Trophoblast cell (in vitro differentiated cells and primary cell): ENCODE measurements at regions not wholly inside any gene's neighbourhood (a gene's known extent, or its start where the extent isn't known, plus 50 kb on each side); places are given as distances from the start of the nearest gene placed in this dataset.

ENCODE experiments used
- DNase-seq, 2 donors: peaks; one replicate each; pipeline ENCODE4 v3.0.0-alpha.2; 2016
- H2AFZ ChIP-seq: 2 replicates; pipeline ENCODE4 v1.6.1; 2013; ENCODE audit warnings: low read length, moderate library complexity, mild to moderate bottlenecking; ENCODE audit not compliant: insufficient read depth, poor library complexity
- H2AK5ac ChIP-seq: 2 replicates; pipeline ENCODE4 v1.6.1; 2013; ENCODE audit warnings: mild to moderate bottlenecking, low read length
- H2BK120ac ChIP-seq: 2 replicates; pipeline ENCODE4 v1.6.1; 2013; ENCODE audit warnings: low read length, mild to moderate bottlenecking, moderate library complexity; ENCODE audit not compliant: insufficient read depth, poor library complexity
- H2BK12ac ChIP-seq: 2 replicates; pipeline ENCODE4 v1.6.1; 2013; ENCODE audit warnings: mild to moderate bottlenecking, low read length, moderate library complexity
- H2BK5ac ChIP-seq: 2 replicates; pipeline ENCODE4 v1.6.1; 2013; ENCODE audit warnings: low read length, low read depth, moderate library complexity, mild to moderate bottlenecking; ENCODE audit not compliant: poor library complexity
- H3K14ac ChIP-seq: 2 replicates; pipeline ENCODE4 v1.6.1; 2013; ENCODE audit warnings: mild to moderate bottlenecking, low read length
- H3K18ac ChIP-seq: 2 replicates; pipeline ENCODE4 v1.6.1; 2013; ENCODE audit warnings: mild to moderate bottlenecking, low read length
- H3K23ac ChIP-seq: 2 replicates; pipeline ENCODE4 v1.6.1; 2013; ENCODE audit warnings: low read length
- H3K27ac ChIP-seq: 2 replicates; pipeline ENCODE4 v1.5.1; 2013; ENCODE audit warnings: low read depth, mild to moderate bottlenecking, inconsistent platforms, low read length, moderate library complexity
- H3K27me3 ChIP-seq: 2 replicates; pipeline ENCODE4 v1.6.1; 2013; ENCODE audit warnings: inconsistent platforms, mild to moderate bottlenecking, low read length, moderate library complexity; ENCODE audit not compliant: insufficient read depth
- H3K36me3 ChIP-seq, 2 experiments: 1 replicate in 1 of 2; 2 replicates in 1 of 2; pipeline ENCODE4 v1.6.1; 2013; ENCODE audit warnings: low read length in 2 of 2, mild to moderate bottlenecking in 2 of 2, moderate library complexity in 1 of 2; ENCODE audit not compliant: insufficient read depth in 2 of 2, control insufficient read depth in 1 of 2
- H3K4ac ChIP-seq: 2 replicates; pipeline ENCODE4 v1.6.1; 2013; ENCODE audit warnings: low read depth, mild to moderate bottlenecking, low read length, moderate library complexity
- H3K4me1 ChIP-seq, 2 experiments: 1 replicate in 1 of 2; 2 replicates in 1 of 2; pipeline ENCODE4 v1.6.1; 2013; ENCODE audit warnings: low read length in 2 of 2, mild to moderate bottlenecking in 2 of 2, moderate library complexity in 1 of 2; ENCODE audit not compliant: insufficient read depth in 2 of 2, control insufficient read depth in 1 of 2
- H3K4me2 ChIP-seq: 2 replicates; pipeline ENCODE4 v1.6.1; 2013; ENCODE audit warnings: inconsistent platforms, mild to moderate bottlenecking, low read length, moderate library complexity
- H3K4me3 ChIP-seq: 2 replicates; pipeline ENCODE4 v1.5.1; 2013; ENCODE audit warnings: mild to moderate bottlenecking, low read depth, low read length, inconsistent platforms
- H3K79me1 ChIP-seq: one replicate; pipeline ENCODE4 v1.6.1; 2013; ENCODE audit warnings: low read length
- H3K79me2 ChIP-seq: 2 replicates; pipeline ENCODE4 v1.6.1; 2013; ENCODE audit warnings: low read length, mild to moderate bottlenecking; ENCODE audit not compliant: control insufficient read depth, insufficient read depth, poor library complexity
- H3K9ac ChIP-seq: 2 replicates; pipeline ENCODE4 v1.6.1; 2013; ENCODE audit warnings: mild to moderate bottlenecking, low read length
- H3K9me3 ChIP-seq: 2 replicates; pipeline ENCODE4 v1.6.1; 2013; ENCODE audit warnings: low read depth, mild to moderate bottlenecking, control low read depth, inconsistent platforms, low read length; ENCODE audit not compliant: insufficient read depth
- H4K12ac ChIP-seq: 2 replicates; pipeline ENCODE4 v1.6.1; 2013; ENCODE audit warnings: low read depth, mild to moderate bottlenecking, low read length, moderate library complexity
- H4K8ac ChIP-seq: 2 replicates; pipeline ENCODE4 v1.6.1; 2013; ENCODE audit warnings: low read depth, mild to moderate bottlenecking, low read length, moderate library complexity
- H4K91ac ChIP-seq: one replicate; pipeline ENCODE4 v1.6.1; 2013; ENCODE audit warnings: low read depth, mild to moderate bottlenecking, low read length, moderate library complexity
- WGBS: extraction: QIAGEN DNeasy Blood & Tissue Kit; methylation state at CpG from one replicate; pipeline ENCODE4 v1.1.7; 2013; ENCODE audit warnings: missing lambda C conversion rate; ENCODE audit not compliant: insufficient read length, insufficient coverage; ENCODE audit errors: extremely low coverage; 5-methylcytosine and 5-hydroxymethylcytosine counted together

GRCh38 chr22:27540656-27541396 lies 260.7 kb downstream of the MN1 start:
- Histone ChIP-seq H2BK12ac (no peak overlapping the region), H3K27ac (no peak overlapping the region), H2BK5ac (no peak overlapping the region), H3K27me3 (no peaks in the 10 kb centered on the region), H3K9me3 (no peaks in the 10 kb centered on the region), H3K36me3 (no peaks in the 10 kb centered on the region), H3K79me2 (no peaks in the 10 kb centered on the region), H3K14ac (no peak overlapping the region), H3K79me1 (no peaks in the 10 kb centered on the region), H4K91ac (no peak overlapping the region), H3K23ac (no peak overlapping the region), H3K4ac (no peak overlapping the region), H4K12ac (no peak overlapping the region), H3K4me1 (peaks cover 4 to 5% of the 10 kb centered on the region in 2 experiments), H3K9ac (no peak overlapping the region), H2BK120ac (no peak overlapping the region), H2AK5ac (no peak overlapping the region), H3K4me2 (no peak overlapping the region), H2AFZ (no peak overlapping the region), H3K18ac (no peak overlapping the region), H4K8ac (no peak overlapping the region), H3K4me3 (no peak overlapping the region)
- peak in 1 of 2 donors; percentile 17 for DNase-seq
- no CpG with 5 or more reads among the region's 24 CpGs for WGBS

GRCh38 chr22:27541836-27542235 lies 259.7 kb downstream of the MN1 start:
- no peaks in the 10 kb centered on the region for H3K27me3 ChIP-seq
- H4K8ac ChIP-seq, result no peak overlapping the region
- no peak overlapping the region for H3K4ac ChIP-seq
- WGBS, result no CpG with 5 or more reads among the region's 14 CpGs
- no peak for DNase-seq
- no peak overlapping the region for H4K91ac ChIP-seq
- H2AFZ ChIP-seq, result no peak overlapping the region
- no peak overlapping the region for H4K12ac ChIP-seq
- no peak overlapping the region for H3K4me2 ChIP-seq
- no peaks in the 10 kb centered on the region for H3K79me2 ChIP-seq
- no peak overlapping the region for H2BK12ac ChIP-seq
- no peaks in the 10 kb centered on the region for H3K36me3 ChIP-seq
- peaks cover 3 to 4% of the 10 kb centered on the region in 2 experiments for H3K4me1 ChIP-seq
- no peak overlapping the region for H3K18ac ChIP-seq
- H3K9me3 ChIP-seq, result no peaks in the 10 kb centered on the region
- no peak overlapping the region for H2AK5ac ChIP-seq
- no peak overlapping the region for H2BK120ac ChIP-seq
- H3K14ac ChIP-seq, result no peak overlapping the region
- no peaks in the 10 kb centered on the region for H3K79me1 ChIP-seq
- H3K4me3 ChIP-seq, result no peak overlapping the region
- H3K27ac ChIP-seq, result no peak overlapping the region
- H2BK5ac ChIP-seq, result no peak overlapping the region
- H3K9ac ChIP-seq, result no peak overlapping the region
- no peak overlapping the region for H3K23ac ChIP-seq

- H3K9me3 ChIP-seq, result no peaks in the 10 kb centered on the region
- no peak overlapping the region for H3K23ac ChIP-seq
- H2BK120ac ChIP-seq, result no peak overlapping the region
- H2BK5ac ChIP-seq, result no peak overlapping the region
- no peak overlapping the region for H3K9ac ChIP-seq
- H3K27me3 ChIP-seq, result no peaks in the 10 kb centered on the region
- no peak overlapping the region for H2AFZ ChIP-seq
- H4K8ac ChIP-seq, result no peak overlapping the region
- no peak overlapping the region for H2AK5ac ChIP-seq
- no peaks in the 10 kb centered on the region for H3K79me2 ChIP-seq
- H4K12ac ChIP-seq, result no peak overlapping the region
- DNase-seq, result no peak
- H3K4me1 ChIP-seq, result peaks cover under 1% of the 10 kb centered on the region in 2 experiments
- no peak overlapping the region for H3K27ac ChIP-seq
- no peak overlapping the region for H3K4me3 ChIP-seq
- no peak overlapping the region for H2BK12ac ChIP-seq
- no peaks in the 10 kb centered on the region for H3K36me3 ChIP-seq
- H3K4ac ChIP-seq, result no peak overlapping the region
- H3K4me2 ChIP-seq, result no peak overlapping the region
- no peak overlapping the region for H3K18ac ChIP-seq
- no peaks in the 10 kb centered on the region for H3K79me1 ChIP-seq
- no peak overlapping the region for H3K14ac ChIP-seq
- H4K91ac ChIP-seq, result no peak overlapping the region
- WGBS, result no CpG with 5 or more reads among the region's 6 CpGs
Measured at GRCh38 chr22:27542602-27543001, 259.0 kb downstream of the MN1 start.

GRCh38 chr22:27543460-27543859 lies 258.1 kb downstream of the MN1 start:
- Histone ChIP-seq H3K4me1 (no peaks in the 10 kb centered on the region), H2BK12ac (no peak overlapping the region), H3K27me3 (no peaks in the 10 kb centered on the region), H4K91ac (no peak overlapping the region), H2AFZ (no peak overlapping the region), H3K79me1 (no peaks in the 10 kb centered on the region), H3K4me3 (no peak overlapping the region), H3K18ac (no peak overlapping the region), H3K9ac (no peak overlapping the region), H3K9me3 (no peaks in the 10 kb centered on the region), H3K23ac (no peak overlapping the region), H4K12ac (no peak overlapping the region), H3K79me2 (no peaks in the 10 kb centered on the region), H3K4ac (no peak overlapping the region), H3K27ac (no peak overlapping the region), H3K36me3 (no peaks in the 10 kb centered on the region), H2AK5ac (no peak overlapping the region), H3K4me2 (no peak overlapping the region), H2BK5ac (no peak overlapping the region), H2BK120ac (no peak overlapping the region), H4K8ac (no peak overlapping the region), H3K14ac (no peak overlapping the region)
- WGBS, result 71% methylated on average over 1 of the region's 2 CpGs
- DNase-seq, result no peak
